D721Med (cell line): ENCODE measurements at regions not wholly inside any gene's neighbourhood (a gene's known extent, or its start where the extent isn't known, plus 50 kb on each side); places are given as distances from the start of the nearest gene placed in this dataset.

Experiments used
- DNase-seq: peaks from one replicate; pipeline ENCODE4 v3.0.0; 2011; ENCODE audit warnings: low spot score; ENCODE audit not compliant: insufficient read length
- FAIRE-seq: peaks from 2 replicates; lab custom pipeline; 2011; peaks lifted over from hg19 to GRCh38; lab: Jason Lieb, UNC
- CTCF ChIP-seq: IDR thresholded peaks from 2 replicates; pipeline ENCODE4 v1.5.1; 2012; ENCODE audit warnings: mild to moderate bottlenecking, control low read depth; ENCODE audit not compliant: insufficient read depth; ENCODE audit errors: missing control alignments

GRCh38 chr6:105874835-105875626, 211.1 kb upstream of the PRDM1 start:
- no peak for TF ChIP-seq CTCF
- DNase-seq, result no peak
- no peak for FAIRE-seq

GRCh38 chr6:105873799-105874198, 212.3 kb upstream of the PRDM1 start:
- FAIRE-seq, result no peak
- no peak for TF ChIP-seq CTCF

DNA sequence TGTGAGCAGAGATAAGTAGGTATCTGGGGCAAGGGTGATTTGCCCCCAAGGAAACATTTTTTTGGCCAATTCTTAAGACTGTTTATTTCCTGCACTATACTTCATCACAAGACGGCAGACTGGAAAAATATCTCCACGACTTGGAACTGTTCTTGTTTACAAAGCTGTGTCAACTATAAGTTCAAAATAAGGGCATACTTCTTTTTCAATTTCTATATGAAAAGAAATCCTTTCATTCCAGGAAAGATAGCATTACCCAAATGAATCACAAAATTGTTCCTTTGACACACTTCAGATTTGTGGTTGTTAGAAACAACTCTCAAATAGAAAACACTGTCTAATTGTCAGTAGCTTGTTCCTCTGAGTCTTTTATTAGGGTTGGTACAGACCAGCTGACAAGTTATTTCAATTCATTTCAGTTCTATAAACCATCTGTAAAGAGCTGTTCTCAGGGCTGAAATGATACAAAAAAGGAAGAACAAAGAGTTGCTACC, 212.9 kb upstream of the PRDM1 start:
- FAIRE-seq, result no peak
- no peak for DNase-seq

More at GRCh38 chr6:105873799-105874198, 212.3 kb upstream of the PRDM1 start:
- DNase-seq, result no peak

GRCh38 chr6:105872249-105872648, 213.9 kb upstream of the PRDM1 start:
- no peak for DNase-seq
- no peak for TF ChIP-seq CTCF
- FAIRE-seq, result no peak

More for the DNA sequence above, 212.9 kb upstream of the PRDM1 start:
- no peak for TF ChIP-seq CTCF

DNA sequence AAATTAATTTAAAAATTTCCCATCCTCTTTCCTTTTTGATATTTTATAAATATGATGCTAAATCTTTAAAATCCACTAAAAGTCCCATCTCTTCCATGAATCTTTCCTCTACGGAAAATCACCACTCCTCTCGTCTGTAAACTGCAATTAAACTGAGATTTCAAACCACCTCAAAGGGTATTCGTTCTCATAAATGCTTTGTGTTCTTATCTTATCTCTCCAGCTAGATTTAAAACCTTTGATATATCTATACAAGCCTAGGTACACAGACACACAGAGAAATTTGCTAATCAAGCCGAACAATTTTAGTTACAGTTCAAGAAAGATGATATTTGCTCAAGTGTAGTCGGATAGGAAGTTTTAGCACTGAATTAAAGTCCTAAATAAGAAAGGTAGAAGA, 214.6 kb upstream of the PRDM1 start:
- FAIRE-seq (no peak), DNase-seq (no peak)
- no peak for TF ChIP-seq CTCF

- FAIRE-seq (no peak), DNase-seq (no peak)
- no peak for TF ChIP-seq CTCF
Measured at GRCh38 chr6:105869835-105870440, 216.2 kb upstream of the PRDM1 start.
